ENCODE measurements at regions not wholly inside any gene's neighbourhood (a gene's known extent, or its start where the extent isn't known, plus 50 kb on each side); places are given as distances from the start of the nearest gene placed in this dataset.

DNA sequence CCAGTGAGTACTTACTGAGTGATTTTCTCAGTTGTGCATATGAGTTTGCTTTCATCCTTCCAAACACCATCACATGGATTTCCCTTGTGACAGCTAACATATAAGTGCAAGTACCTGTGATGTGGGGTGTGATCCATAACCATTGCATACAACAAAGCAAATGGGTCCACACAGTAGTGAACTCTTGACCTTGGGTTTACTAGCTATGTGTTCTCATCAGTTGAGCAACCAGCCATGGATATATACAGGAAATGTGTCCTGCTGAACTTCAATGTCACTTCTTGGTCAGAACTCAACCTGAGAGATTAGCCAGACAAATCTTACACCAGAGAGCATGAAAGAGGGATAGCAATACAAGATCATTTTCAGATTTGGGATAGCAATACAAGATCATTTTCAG, 420.9 kb upstream of the KCNH7 start:
- Histone ChIP-seq H3K4me3 (no peak overlapping the region), H3K4me1 (ENCODE audit: low read depth) (no peaks in the 10 kb centered on the region), H3K27me3 (no peaks in the 10 kb centered on the region), H3K9me3 (ENCODE audit: low read depth) (no peaks in the 10 kb centered on the region), H3K27ac (no peak overlapping the region), H3K36me3 (no peaks in the 10 kb centered on the region)
- TF ChIP-seq, protein P1, sequence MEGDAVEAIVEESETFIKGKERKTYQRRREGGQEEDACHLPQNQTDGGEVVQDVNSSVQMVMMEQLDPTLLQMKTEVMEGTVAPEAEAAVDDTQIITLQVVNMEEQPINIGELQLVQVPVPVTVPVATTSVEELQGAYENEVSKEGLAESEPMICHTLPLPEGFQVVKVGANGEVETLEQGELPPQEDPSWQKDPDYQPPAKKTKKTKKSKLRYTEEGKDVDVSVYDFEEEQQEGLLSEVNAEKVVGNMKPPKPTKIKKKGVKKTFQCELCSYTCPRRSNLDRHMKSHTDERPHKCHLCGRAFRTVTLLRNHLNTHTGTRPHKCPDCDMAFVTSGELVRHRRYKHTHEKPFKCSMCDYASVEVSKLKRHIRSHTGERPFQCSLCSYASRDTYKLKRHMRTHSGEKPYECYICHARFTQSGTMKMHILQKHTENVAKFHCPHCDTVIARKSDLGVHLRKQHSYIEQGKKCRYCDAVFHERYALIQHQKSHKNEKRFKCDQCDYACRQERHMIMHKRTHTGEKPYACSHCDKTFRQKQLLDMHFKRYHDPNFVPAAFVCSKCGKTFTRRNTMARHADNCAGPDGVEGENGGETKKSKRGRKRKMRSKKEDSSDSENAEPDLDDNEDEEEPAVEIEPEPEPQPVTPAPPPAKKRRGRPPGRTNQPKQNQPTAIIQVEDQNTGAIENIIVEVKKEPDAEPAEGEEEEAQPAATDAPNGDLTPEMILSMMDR (IDR thresholded peaks at IDR 0.05; ENCODE audit: low read depth, low read length), result no peak
- no peak for DNase-seq (ENCODE audit: low read depth in 1 of 2, low spot score in 1 of 2)

DNA sequence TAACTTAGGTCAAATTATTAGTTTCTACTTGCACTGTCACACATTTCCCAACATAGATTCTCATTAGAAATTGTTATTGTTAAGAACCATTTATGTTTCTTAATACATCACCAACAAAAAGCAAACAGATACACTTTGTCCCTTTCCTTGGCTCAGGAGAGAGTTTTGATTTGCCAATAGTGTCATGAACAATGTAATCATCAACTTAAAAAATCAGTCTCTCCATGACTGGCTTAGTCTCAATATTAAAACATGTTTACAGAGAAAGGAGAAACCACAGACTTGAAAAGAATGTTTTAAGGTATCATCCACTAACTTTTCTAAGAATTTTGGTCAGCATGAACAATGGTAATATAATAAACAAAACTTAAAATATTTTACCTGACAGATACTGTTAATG, 416.5 kb upstream of the KCNH7 start:
- Histone ChIP-seq H3K36me3 (no peaks in the 10 kb centered on the region), H3K27ac (no peak overlapping the region), H3K9me3 (ENCODE audit: low read depth) (no peaks in the 10 kb centered on the region)

DNA sequence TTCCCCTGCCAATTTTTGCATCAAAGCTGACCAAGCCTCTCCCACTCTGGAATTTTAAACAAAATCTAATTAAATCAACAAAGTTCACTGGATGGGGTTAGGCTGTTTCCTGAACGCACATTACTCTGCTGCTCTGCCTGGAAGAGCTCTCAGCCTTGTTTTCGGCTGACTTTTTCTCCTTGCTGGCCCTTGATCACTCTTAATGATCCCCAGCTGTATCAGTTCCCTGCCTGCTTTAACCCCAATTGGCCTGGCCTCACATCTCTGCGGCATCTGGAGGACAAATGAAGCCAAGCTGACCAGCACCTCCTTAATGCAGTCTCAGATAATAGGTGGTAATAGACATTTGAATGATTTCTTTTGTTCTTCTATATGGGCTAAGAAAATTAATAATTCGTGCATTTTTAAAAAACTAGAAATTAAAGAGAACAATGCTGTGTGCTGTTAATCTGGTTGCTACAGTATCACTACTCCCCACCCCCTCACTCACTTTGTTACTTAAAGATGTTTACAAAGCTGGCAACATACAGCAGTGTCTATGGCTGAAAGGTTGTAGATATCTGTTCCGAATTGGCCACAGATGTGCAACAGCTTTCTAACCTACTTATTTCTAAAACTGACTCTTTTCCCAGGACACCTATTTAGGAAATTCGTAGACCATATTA, 415.2 kb upstream of the KCNH7 start:
- no peaks in the 10 kb centered on the region for H3K9me3 ChIP-seq (ENCODE audit: low read depth)
- DNase-seq (ENCODE audit: low read depth in 1 of 2, low spot score in 1 of 2), result no peak
- H3K36me3 ChIP-seq, result no peaks in the 10 kb centered on the region
- H3K4me1 ChIP-seq (ENCODE audit: low read depth), result no peaks in the 10 kb centered on the region
- TF ChIP-seq, protein P1 (IDR thresholded peaks at IDR 0.05; ENCODE audit: low read depth, low read length), result no peak
- H3K27me3 ChIP-seq, result no peaks in the 10 kb centered on the region
- H3K4me3 ChIP-seq, result no peak overlapping the region
- no peak overlapping the region for H3K27ac ChIP-seq

More for the DNA sequence above, 416.5 kb upstream of the KCNH7 start:
- H3K27me3 ChIP-seq, result no peaks in the 10 kb centered on the region
- no peaks in the 10 kb centered on the region for H3K4me1 ChIP-seq (ENCODE audit: low read depth)
- no peak overlapping the region for H3K4me3 ChIP-seq
- TF ChIP-seq, protein P1 (IDR thresholded peaks at IDR 0.05; ENCODE audit: low read depth, low read length), result no peak
- DNase-seq (ENCODE audit: low read depth in 1 of 2, low spot score in 1 of 2), result no peak

DNA sequence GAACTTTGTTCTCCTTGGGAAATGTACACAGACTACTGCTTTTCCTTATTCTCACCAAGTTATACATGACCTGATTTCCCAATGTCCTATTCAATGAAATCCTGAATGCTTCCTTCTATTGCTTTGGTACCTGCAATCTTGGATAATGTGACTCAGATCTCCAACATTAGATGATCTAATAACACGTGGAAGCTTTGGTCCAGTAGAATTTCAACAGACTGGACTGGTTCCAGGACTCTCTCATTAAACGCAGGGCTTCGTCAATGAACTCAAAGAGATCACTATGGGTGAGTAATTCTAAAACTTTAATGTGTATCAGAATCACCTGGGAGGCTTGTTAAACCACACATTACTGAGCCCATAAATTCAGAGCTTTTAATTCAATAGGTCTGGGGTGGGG, 413.6 kb upstream of the KCNH7 start:
- TF ChIP-seq, protein P1 (IDR thresholded peaks at IDR 0.05; ENCODE audit: low read depth, low read length), result no peak
- DNase-seq (ENCODE audit: low read depth in 1 of 2, low spot score in 1 of 2), result no peak
- Histone ChIP-seq H3K36me3 (no peaks in the 10 kb centered on the region), H3K9me3 (ENCODE audit: low read depth) (no peaks in the 10 kb centered on the region), H3K27ac (no peak overlapping the region), H3K27me3 (no peaks in the 10 kb centered on the region), H3K4me3 (no peak overlapping the region), H3K4me1 (ENCODE audit: low read depth) (no peaks in the 10 kb centered on the region)

DNA sequence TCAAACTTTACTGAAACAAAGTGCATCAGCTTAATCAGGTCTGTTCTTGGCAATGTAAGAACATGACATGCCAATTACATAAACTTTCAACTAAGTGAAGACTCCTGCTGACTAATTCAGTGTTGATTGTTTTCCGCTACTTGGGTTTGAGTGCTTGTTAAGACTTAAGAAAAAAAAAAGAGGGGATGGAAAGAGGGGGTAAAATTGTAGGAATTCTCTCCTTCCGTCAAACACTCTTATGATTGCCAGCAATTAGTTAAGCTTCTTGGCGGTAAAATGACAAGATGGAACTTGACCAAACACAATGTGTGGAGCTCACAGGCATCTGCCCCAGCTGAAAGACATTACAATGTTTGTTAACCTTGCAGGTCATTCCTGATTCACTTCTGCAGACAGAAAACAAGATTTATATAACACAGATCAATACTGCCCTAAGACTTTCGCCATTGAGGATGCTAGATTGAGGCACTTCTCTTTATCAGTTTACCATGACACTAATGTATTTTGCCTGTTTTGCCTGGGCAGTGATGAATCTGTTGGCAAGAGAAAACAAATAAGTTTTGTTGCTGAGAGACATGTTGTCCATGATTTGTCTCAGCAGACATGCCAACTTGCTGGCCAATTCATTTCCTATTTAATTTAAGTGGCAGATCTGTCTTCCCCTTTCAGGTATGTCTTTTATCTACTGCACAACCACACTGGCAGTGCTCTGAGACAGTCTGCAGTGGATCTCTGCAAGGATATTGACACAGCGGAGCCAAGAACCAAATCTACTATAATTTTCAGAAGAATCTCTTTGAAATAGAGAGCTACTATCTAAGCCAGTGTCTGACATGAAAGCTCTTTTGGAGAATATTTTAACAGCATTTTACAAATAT, 410.0 kb upstream of the KCNH7 start:
- H3K9me3 ChIP-seq (ENCODE audit: low read depth), result no peaks in the 10 kb centered on the region
- TF ChIP-seq, protein P1 (IDR thresholded peaks at IDR 0.05; ENCODE audit: low read depth, low read length), result no peak
- DNase-seq (ENCODE audit: low read depth in 1 of 2, low spot score in 1 of 2), result no peak
- H3K27ac ChIP-seq, result no peak overlapping the region
- H3K36me3 ChIP-seq, result no peaks in the 10 kb centered on the region
- H3K4me3 ChIP-seq, result no peak overlapping the region
- no peaks in the 10 kb centered on the region for H3K4me1 ChIP-seq (ENCODE audit: low read depth)
- H3K27me3 ChIP-seq, result no peaks in the 10 kb centered on the region

Measured in cardiac muscle cell (in vitro differentiated cells and primary cell).